ENCODE measurements at regions not wholly inside any gene's neighbourhood (a gene's known extent, or its start where the extent isn't known, plus 50 kb on each side); places are given as distances from the start of the nearest gene placed in this dataset.

DNA sequence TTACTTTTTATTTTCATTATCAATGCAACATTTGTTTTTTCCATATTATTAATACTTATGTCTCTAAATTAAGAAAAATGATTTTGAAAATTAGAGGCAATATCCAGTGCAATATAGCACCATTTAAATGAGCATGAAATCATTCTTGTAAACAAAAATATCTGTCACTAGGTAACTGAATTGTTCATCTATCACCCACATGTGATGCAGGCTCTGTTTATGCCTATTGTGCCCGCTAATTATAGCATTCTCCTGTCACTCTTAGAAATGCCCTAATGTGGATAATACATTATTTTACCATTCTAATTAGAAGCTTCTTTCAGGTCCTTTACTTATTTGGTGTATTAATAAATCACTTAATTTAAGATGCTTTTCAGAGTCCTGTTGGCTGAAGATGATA, 1332.4 kb downstream of the AACS start:
- Histone ChIP-seq H3K79me1 (ENCODE audit: insufficient read depth, low read depth, low read length, poor library complexity, severe bottlenecking) (no peaks in the 10 kb centered on the region), H3K9ac (ENCODE audit: extremely low read depth, insufficient read length, low read length) (no peak overlapping the region), H3K23ac (ENCODE audit: insufficient read length, low read depth, low read length) (no peak overlapping the region), H3K27me3 (ENCODE audit: insufficient read depth, low read length) (no peaks in the 10 kb centered on the region), H3K14ac (ENCODE audit: insufficient read depth, low read length) (no peak overlapping the region), H3K23me2 (ENCODE audit: insufficient read length, low read depth, low read length, poor library complexity, severe bottlenecking) (no peaks in the 10 kb centered on the region), H4K8ac (replicated peaks; ENCODE audit: insufficient read length, low read depth, low read length) (no peak overlapping the region), H2BK5ac (ENCODE audit: insufficient read length, low read length) (no peak overlapping the region), H2BK12ac (ENCODE audit: insufficient read length, low read depth, low read length) (no peak overlapping the region), H3K79me2 (ENCODE audit: insufficient read depth, low read length) (no peaks in the 10 kb centered on the region), H3K9me3 (ENCODE audit: control insufficient read depth, low read depth, low read length) (peaks cover 8% of the 10 kb centered on the region), H3K4me2 (ENCODE audit: insufficient read depth, insufficient read length, low read length) (no peak overlapping the region), H3K4me1 (ENCODE audit: insufficient read depth, low read length) (no peaks in the 10 kb centered on the region), H2BK120ac (ENCODE audit: low read depth, low read length, poor library complexity, severe bottlenecking) (no peak overlapping the region), H4K5ac (ENCODE audit: insufficient read length, low read depth, low read length) (no peak overlapping the region), H2AK5ac (ENCODE audit: insufficient read length, low read length) (no peak overlapping the region), H3T11ph (ENCODE audit: low read length) (no peak overlapping the region), H2AFZ (ENCODE audit: low read length) (no peak overlapping the region), H3K56ac (ENCODE audit: insufficient read length, low read depth, low read length) (no peak overlapping the region), H2BK20ac (ENCODE audit: low read depth, low read length, poor library complexity, severe bottlenecking) (no peak overlapping the region), H4K91ac (ENCODE audit: insufficient read length, low read depth, low read length) (no peak overlapping the region), H2BK15ac (ENCODE audit: low read depth, low read length) (no peak overlapping the region), H3K4ac (ENCODE audit: low read depth, low read length) (no peak overlapping the region), H3K18ac (ENCODE audit: insufficient read length, low read depth, low read length) (no peak overlapping the region), H4K20me1 (ENCODE audit: control insufficient read depth, insufficient read depth, insufficient read length) (no peaks in the 10 kb centered on the region), H3K27ac (ENCODE audit: insufficient read length, low read depth, low read length) (no peak overlapping the region)
- TF ChIP-seq, protein P1, sequence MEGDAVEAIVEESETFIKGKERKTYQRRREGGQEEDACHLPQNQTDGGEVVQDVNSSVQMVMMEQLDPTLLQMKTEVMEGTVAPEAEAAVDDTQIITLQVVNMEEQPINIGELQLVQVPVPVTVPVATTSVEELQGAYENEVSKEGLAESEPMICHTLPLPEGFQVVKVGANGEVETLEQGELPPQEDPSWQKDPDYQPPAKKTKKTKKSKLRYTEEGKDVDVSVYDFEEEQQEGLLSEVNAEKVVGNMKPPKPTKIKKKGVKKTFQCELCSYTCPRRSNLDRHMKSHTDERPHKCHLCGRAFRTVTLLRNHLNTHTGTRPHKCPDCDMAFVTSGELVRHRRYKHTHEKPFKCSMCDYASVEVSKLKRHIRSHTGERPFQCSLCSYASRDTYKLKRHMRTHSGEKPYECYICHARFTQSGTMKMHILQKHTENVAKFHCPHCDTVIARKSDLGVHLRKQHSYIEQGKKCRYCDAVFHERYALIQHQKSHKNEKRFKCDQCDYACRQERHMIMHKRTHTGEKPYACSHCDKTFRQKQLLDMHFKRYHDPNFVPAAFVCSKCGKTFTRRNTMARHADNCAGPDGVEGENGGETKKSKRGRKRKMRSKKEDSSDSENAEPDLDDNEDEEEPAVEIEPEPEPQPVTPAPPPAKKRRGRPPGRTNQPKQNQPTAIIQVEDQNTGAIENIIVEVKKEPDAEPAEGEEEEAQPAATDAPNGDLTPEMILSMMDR (conservative IDR thresholded peaks at IDR 0.05), result no peak
- Mint-ChIP-seq H3K9me3 (peaks cover 27 to 29% of the 10 kb centered on the region in 2 experiments), H3K4me3 (no peak overlapping the region), H3K36me3 (ENCODE audit: insufficient read depth in 1 of 3, low read depth in 3 of 3) (peaks cover 9 to 33% (median 13%) of the 10 kb centered on the region in 3 experiments), H3K27ac (no peak overlapping the region), H3K4me1 (no peaks in the 10 kb centered on the region), H3K27me3 (ENCODE audit: low read depth) (peaks cover 1% of the 10 kb centered on the region; the same call in 1 of the 2 replicates)
- WGBS (ENCODE audit: extremely low coverage, insufficient read length, low lambda C conversion rate), result no CpG with 5 or more reads among the region's 1 CpG
- no peak for DNase-seq

Data from H9 (cell line).